HCT116 (cell line): ENCODE measurements at regions not wholly inside any gene's neighbourhood (a gene's known extent, or its start where the extent isn't known, plus 50 kb on each side); places are given as distances from the start of the nearest gene placed in this dataset.

Experiments
- CBX3 ChIP-seq: IDR thresholded peaks from 2 replicates; pipeline ENCODE4 v1.6.1; 2012; ENCODE audit warnings: low read depth
- CEBPB ChIP-seq: IDR thresholded peaks from 2 replicates; pipeline ENCODE4 v1.6.1; 2012; ENCODE audit warnings: low read depth
- EZH2 ChIP-seq: fragments of 200-600 bp; sonication (generic); IDR thresholded peaks from 2 replicates; pipeline ENCODE4 v1.6.1; 2017; ENCODE audit warnings: antibody characterized with exemption, mixed run types
- EZH2phosphoT487 ChIP-seq: fragments of 200-600 bp; IDR thresholded peaks from 2 replicates; pipeline ENCODE4 v1.6.1; 2018; ENCODE audit warnings: antibody characterized with exemption, borderline replicate concordance
- JUND ChIP-seq: IDR thresholded peaks from 2 replicates; pipeline ENCODE4 v1.6.1; 2012
- POLR2A ChIP-seq: IDR thresholded peaks from 2 replicates; pipeline ENCODE4 v1.7.0; 2011; ENCODE audit warnings: borderline replicate concordance; ENCODE audit not compliant: insufficient read depth, insufficient read length; ENCODE audit errors: extremely low read depth
- SIN3A ChIP-seq: IDR thresholded peaks from 2 replicates; pipeline ENCODE4 v1.6.1; 2012; ENCODE audit warnings: low read depth
- SP1 ChIP-seq: IDR thresholded peaks from 2 replicates; pipeline ENCODE4 v1.6.1; 2012; ENCODE audit warnings: low read depth
- YY1 ChIP-seq: IDR thresholded peaks from 2 replicates; pipeline ENCODE4 v1.6.1; 2011; ENCODE audit warnings: low read length, low read depth, moderate library complexity, mild to moderate bottlenecking; ENCODE audit not compliant: insufficient replicate concordance; ENCODE audit errors: extremely low read depth
- ZFX ChIP-seq: fragments of 450-650 bp; IDR thresholded peaks from 2 replicates; pipeline ENCODE4 v1.6.1; 2017
- ZNF274 ChIP-seq: fragments of 200-500 bp; sonication (Bioruptor generic); IDR thresholded peaks from 2 replicates; pipeline ENCODE4 v1.6.1; 2014; ENCODE audit warnings: mild to moderate bottlenecking, low read depth, low read length, inconsistent platforms
- TF ChIP-seq, protein P1 (sequence below), 3 experiments: fragments of 200-600 bp in 1 of 3; sonication (generic) in 1 of 3; IDR thresholded peaks in 2 of 3; conservative IDR thresholded peaks in 1 of 3; 2 replicates each; pipeline ENCODE4 v1.5.1; 2012 to 2017; ENCODE audit warnings: low read depth in 2 of 3, low read length in 2 of 3, antibody characterized with exemption in 1 of 3, borderline replicate concordance in 1 of 3, control low read depth in 1 of 3, mild to moderate bottlenecking in 1 of 3, mixed read lengths in 1 of 3, mixed run types in 1 of 3, moderate library complexity in 1 of 3; ENCODE audit not compliant: insufficient read depth in 1 of 3
- TF ChIP-seq, protein P2 (sequence below): IDR thresholded peaks from 2 replicates; pipeline ENCODE4 v1.6.1; 2012
- TF ChIP-seq, protein P3 (sequence below): IDR thresholded peaks from 2 replicates; pipeline ENCODE4 v1.6.1; 2012

DNA sequence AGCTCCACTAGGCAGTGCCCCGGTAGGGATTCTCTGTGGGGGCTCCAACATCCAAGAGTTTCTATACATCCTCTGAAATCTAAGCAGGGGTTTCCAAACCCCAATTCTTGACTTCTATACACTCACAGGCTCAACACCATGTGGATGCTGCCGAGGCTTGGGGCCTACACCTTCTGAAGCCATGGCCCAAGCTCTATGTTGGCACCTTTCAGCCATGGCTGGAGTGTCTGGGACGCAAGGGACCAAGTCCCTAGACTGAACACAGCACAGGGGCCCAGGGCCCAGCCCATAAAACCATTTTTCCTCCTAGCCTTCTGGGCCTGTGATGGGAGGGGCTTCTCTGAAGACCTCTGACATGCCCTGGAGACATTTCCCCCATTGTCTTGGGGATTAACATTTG lies 511.8 kb downstream of the TRAM1L1 start:
- TF ChIP-seq ZFX: no peak
- TF ChIP-seq CBX3: no peak
- TF ChIP-seq EZH2phosphoT487: no peak
- no peak for TF ChIP-seq YY1
- TF ChIP-seq, protein P1, sequence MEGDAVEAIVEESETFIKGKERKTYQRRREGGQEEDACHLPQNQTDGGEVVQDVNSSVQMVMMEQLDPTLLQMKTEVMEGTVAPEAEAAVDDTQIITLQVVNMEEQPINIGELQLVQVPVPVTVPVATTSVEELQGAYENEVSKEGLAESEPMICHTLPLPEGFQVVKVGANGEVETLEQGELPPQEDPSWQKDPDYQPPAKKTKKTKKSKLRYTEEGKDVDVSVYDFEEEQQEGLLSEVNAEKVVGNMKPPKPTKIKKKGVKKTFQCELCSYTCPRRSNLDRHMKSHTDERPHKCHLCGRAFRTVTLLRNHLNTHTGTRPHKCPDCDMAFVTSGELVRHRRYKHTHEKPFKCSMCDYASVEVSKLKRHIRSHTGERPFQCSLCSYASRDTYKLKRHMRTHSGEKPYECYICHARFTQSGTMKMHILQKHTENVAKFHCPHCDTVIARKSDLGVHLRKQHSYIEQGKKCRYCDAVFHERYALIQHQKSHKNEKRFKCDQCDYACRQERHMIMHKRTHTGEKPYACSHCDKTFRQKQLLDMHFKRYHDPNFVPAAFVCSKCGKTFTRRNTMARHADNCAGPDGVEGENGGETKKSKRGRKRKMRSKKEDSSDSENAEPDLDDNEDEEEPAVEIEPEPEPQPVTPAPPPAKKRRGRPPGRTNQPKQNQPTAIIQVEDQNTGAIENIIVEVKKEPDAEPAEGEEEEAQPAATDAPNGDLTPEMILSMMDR (IDR thresholded peaks at IDR 0.05 in 2 of 3, conservative IDR thresholded peaks at IDR 0.05 in 1 of 3; ENCODE audit: borderline replicate concordance in 1 of 3, insufficient read depth in 1 of 3, low read depth in 2 of 3, low read length in 2 of 3): no peak
- TF ChIP-seq POLR2A: no peak
- TF ChIP-seq JUND: no peak
- TF ChIP-seq, protein P2, sequence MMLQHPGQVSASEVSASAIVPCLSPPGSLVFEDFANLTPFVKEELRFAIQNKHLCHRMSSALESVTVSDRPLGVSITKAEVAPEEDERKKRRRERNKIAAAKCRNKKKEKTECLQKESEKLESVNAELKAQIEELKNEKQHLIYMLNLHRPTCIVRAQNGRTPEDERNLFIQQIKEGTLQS: no peak
- TF ChIP-seq EZH2: no peak
- no peak for TF ChIP-seq CEBPB
- TF ChIP-seq, protein P3, sequence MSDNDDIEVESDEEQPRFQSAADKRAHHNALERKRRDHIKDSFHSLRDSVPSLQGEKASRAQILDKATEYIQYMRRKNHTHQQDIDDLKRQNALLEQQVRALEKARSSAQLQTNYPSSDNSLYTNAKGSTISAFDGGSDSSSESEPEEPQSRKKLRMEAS: no peak
- no peak for TF ChIP-seq ZNF274
- no peak for TF ChIP-seq SP1
- no peak for TF ChIP-seq SIN3A
